ENCODE measurements at regions not wholly inside any gene's neighbourhood (a gene's known extent, or its start where the extent isn't known, plus 50 kb on each side); places are given as distances from the start of the nearest gene placed in this dataset.

DNA sequence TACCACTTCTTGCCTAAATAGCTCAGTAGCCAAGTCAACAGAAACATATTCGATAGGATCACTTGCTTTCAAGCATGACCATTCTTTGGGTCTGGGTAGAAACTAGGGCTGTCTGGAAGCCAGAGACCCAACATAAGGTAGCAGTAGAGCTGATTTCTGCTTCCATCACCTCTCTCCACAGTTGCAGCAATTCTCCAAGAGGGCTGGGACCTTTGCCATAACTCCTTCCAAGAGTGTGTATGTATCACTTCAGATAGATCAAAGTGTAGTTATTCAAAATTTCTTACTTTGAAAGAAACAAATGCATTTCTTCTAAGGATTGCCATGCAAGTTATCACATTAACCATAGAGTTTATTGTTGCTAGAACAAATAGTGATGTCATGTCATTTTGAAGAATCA, 172.0 kb upstream of the GALNT5 start (continued):
- TF ChIP-seq JUNB (IDR thresholded peaks at IDR 0.05; ENCODE audit: unreplicated experiment) (no peak), STAT1 (IDR thresholded peaks at IDR 0.05; ENCODE audit: unreplicated experiment) (no peak), EZH2 (IDR thresholded peaks at IDR 0.05; ENCODE audit: low read depth, unreplicated experiment) (no peak)
- TF ChIP-seq, protein P1, sequence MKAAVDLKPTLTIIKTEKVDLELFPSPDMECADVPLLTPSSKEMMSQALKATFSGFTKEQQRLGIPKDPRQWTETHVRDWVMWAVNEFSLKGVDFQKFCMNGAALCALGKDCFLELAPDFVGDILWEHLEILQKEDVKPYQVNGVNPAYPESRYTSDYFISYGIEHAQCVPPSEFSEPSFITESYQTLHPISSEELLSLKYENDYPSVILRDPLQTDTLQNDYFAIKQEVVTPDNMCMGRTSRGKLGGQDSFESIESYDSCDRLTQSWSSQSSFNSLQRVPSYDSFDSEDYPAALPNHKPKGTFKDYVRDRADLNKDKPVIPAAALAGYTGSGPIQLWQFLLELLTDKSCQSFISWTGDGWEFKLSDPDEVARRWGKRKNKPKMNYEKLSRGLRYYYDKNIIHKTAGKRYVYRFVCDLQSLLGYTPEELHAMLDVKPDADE (IDR thresholded peaks at IDR 0.05), result no peak
- TF ChIP-seq, protein P2, sequence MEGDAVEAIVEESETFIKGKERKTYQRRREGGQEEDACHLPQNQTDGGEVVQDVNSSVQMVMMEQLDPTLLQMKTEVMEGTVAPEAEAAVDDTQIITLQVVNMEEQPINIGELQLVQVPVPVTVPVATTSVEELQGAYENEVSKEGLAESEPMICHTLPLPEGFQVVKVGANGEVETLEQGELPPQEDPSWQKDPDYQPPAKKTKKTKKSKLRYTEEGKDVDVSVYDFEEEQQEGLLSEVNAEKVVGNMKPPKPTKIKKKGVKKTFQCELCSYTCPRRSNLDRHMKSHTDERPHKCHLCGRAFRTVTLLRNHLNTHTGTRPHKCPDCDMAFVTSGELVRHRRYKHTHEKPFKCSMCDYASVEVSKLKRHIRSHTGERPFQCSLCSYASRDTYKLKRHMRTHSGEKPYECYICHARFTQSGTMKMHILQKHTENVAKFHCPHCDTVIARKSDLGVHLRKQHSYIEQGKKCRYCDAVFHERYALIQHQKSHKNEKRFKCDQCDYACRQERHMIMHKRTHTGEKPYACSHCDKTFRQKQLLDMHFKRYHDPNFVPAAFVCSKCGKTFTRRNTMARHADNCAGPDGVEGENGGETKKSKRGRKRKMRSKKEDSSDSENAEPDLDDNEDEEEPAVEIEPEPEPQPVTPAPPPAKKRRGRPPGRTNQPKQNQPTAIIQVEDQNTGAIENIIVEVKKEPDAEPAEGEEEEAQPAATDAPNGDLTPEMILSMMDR (conservative IDR thresholded peaks at IDR 0.05; ENCODE audit: low read depth in 2 of 2), result no peak

DNA sequence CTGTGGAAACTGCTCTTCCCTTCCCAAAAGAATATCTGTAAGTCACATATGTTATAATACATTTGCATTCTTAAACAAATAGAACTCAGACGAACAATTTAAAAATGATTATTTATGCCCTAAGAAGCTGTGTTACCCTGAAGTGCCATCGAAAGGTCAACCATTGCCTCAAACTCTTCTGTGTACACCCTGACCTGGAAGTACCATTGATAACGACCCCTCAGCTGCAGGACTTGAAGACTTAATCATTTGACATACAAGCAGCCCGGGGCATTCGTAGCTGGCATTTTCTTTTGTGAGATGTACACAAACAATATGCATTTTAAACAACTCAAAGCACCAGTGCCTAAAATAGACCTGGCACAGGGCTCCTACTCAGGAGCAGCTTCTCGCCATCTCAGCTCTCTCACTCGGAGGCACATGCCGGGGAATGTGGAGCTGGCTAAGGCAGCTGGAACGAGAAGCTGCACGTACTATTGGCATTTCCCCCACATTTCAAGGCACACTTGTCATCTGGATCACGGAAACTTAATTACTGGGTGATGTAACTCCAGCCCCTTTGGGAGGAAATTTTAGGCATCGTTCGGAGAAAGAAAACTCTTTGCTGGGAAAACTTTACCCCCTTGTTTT, 170.0 kb upstream of the GALNT5 start:
- Histone ChIP-seq H4K20me1 (replicated peaks; ENCODE audit: insufficient read depth) (no peaks in the 10 kb centered on the region), H3K4me3 (no peak overlapping the region), H2AFZ (no peak overlapping the region), H3K27me3 (ENCODE audit: insufficient read depth) (no peaks in the 10 kb centered on the region), H3F3A (replicated peaks; ENCODE audit: low read depth) (no peaks in the 10 kb centered on the region), H3K36me3 (ENCODE audit: insufficient read depth) (no peaks in the 10 kb centered on the region), H3K79me2 (replicated peaks; ENCODE audit: insufficient read depth) (no peaks in the 10 kb centered on the region), H3K9me2 (ENCODE audit: insufficient read depth) (no peaks in the 10 kb centered on the region), H3K4me1 (ENCODE audit: insufficient read depth) (peaks cover 3% of the 10 kb centered on the region; the same call in 1 of the 2 replicates), H3K27ac (ENCODE audit: low read depth) (no peak overlapping the region), H3K4me2 (no peak overlapping the region)
- ATAC-seq, result no peak
- Mint-ChIP-seq H3K9me3 (no peaks in the 10 kb centered on the region), H3K36me3 (ENCODE audit: low read depth) (no peaks in the 10 kb centered on the region), H3K4me1 (peaks cover 6% of the 10 kb centered on the region; the same call in 2 of the 3 replicates), H3K27ac (peak overlapping the region; percentile 63; the same call in 1 of the 2 replicates), H3K4me3 (no peak overlapping the region), H3K27me3 (ENCODE audit: insufficient read depth, low read depth, poor library complexity) (no peaks in the 10 kb centered on the region)
- no peak for DNase-seq (ENCODE audit: low spot score)
- TF ChIP-seq CREB1 (CRISPR knock-in tag; IDR thresholded peaks at IDR 0.05; ENCODE audit: low read depth) (no peak), EZH2phosphoT487 (IDR thresholded peaks at IDR 0.05; ENCODE audit: unreplicated experiment) (no peak), NANOG (IDR thresholded peaks at IDR 0.05; ENCODE audit: borderline replicate concordance) (no peak), POLR2AphosphoS5 (IDR thresholded peaks at IDR 0.05; ENCODE audit: low read depth) (no peak)
- TF ChIP-seq, protein P1 (IDR thresholded peaks at IDR 0.05), result no peak
- TF ChIP-seq, protein P2 (conservative IDR thresholded peaks at IDR 0.05; ENCODE audit: low read depth in 2 of 2), result no peak
- TF ChIP-seq, protein P3, sequence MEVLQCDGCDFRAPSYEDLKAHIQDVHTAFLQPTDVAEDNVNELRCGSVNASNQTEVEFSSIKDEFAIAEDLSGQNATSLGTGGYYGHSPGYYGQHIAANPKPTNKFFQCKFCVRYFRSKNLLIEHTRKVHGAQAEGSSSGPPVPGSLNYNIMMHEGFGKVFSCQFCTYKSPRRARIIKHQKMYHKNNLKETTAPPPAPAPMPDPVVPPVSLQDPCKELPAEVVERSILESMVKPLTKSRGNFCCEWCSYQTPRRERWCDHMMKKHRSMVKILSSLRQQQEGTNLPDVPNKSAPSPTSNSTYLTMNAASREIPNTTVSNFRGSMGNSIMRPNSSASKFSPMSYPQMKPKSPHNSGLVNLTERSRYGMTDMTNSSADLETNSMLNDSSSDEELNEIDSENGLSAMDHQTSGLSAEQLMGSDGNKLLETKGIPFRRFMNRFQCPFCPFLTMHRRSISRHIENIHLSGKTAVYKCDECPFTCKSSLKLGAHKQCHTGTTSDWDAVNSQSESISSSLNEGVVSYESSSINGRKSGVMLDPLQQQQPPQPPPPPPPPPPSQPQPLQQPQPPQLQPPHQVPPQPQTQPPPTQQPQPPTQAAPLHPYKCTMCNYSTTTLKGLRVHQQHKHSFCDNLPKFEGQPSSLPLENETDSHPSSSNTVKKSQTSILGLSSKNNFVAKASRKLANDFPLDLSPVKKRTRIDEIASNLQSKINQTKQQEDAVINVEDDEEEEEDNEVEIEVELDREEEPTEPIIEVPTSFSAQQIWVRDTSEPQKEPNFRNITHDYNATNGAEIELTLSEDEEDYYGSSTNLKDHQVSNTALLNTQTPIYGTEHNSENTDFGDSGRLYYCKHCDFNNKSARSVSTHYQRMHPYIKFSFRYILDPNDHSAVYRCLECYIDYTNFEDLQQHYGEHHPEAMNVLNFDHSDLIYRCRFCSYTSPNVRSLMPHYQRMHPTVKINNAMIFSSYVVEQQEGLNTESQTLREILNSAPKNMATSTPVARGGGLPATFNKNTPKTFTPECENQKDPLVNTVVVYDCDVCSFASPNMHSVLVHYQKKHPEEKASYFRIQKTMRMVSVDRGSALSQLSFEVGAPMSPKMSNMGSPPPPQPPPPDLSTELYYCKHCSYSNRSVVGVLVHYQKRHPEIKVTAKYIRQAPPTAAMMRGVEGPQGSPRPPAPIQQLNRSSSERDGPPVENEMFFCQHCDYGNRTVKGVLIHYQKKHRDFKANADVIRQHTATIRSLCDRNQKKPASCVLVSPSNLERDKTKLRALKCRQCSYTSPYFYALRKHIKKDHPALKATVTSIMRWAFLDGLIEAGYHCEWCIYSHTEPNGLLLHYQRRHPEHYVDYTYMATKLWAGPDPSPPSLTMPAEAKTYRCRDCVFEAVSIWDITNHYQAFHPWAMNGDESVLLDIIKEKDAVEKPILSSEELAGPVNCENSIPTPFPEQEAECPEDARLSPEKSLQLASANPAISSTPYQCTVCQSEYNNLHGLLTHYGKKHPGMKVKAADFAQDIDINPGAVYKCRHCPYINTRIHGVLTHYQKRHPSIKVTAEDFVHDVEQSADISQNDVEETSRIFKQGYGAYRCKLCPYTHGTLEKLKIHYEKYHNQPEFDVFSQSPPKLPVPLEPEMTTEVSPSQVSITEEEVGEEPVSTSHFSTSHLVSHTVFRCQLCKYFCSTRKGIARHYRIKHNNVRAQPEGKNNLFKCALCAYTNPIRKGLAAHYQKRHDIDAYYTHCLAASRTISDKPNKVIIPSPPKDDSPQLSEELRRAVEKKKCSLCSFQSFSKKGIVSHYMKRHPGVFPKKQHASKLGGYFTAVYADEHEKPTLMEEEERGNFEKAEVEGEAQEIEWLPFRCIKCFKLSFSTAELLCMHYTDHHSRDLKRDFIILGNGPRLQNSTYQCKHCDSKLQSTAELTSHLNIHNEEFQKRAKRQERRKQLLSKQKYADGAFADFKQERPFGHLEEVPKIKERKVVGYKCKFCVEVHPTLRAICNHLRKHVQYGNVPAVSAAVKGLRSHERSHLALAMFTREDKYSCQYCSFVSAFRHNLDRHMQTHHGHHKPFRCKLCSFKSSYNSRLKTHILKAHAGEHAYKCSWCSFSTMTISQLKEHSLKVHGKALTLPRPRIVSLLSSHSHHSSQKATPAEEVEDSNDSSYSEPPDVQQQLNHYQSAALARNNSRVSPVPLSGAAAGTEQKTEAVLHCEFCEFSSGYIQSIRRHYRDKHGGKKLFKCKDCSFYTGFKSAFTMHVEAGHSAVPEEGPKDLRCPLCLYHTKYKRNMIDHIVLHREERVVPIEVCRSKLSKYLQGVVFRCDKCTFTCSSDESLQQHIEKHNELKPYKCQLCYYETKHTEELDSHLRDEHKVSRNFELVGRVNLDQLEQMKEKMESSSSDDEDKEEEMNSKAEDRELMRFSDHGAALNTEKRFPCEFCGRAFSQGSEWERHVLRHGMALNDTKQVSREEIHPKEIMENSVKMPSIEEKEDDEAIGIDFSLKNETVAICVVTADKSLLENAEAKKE (CRISPR knock-in tag; IDR thresholded peaks at IDR 0.05), result no peak
